Loucy (cell line): ENCODE measurements at regions not wholly inside any gene's neighbourhood (a gene's known extent, or its start where the extent isn't known, plus 50 kb on each side); places are given as distances from the start of the nearest gene placed in this dataset.

Experiments
- EZH2phosphoT487 ChIP-seq: fragments of 200-600 bp; IDR thresholded peaks from 2 replicates; pipeline ENCODE4 v1.6.1; 2018; ENCODE audit warnings: antibody characterized with exemption, mild to moderate bottlenecking, moderate library complexity, borderline replicate concordance
- TF ChIP-seq, protein P1 (sequence below): fragments of 200-600 bp; sonication (generic); conservative IDR thresholded peaks from 2 replicates; pipeline ENCODE4 v1.5.1; 2014; ENCODE audit warnings: mild to moderate bottlenecking, antibody characterized with exemption, low read length

DNA sequence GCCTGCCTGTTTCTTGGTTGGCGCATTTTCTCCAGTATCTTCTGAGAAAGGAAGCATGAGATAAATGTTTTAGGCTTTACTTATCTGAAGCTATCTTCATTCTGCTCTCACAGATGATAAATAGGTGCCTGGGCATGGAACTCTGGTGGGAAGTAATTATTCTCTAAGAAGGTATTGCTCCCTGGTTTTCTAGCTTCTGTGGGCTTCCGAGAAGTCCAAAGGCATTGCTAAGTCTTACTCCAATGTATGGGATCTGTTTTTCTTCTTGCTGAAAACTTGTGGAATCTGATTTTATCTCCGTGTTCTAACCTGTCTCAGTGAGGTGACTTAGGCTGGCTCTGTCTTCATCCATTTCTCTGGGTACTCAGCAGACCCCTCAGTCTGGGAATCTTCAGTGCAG, 224.4 kb upstream of the HS6ST1 start:
- TF ChIP-seq, protein P1, sequence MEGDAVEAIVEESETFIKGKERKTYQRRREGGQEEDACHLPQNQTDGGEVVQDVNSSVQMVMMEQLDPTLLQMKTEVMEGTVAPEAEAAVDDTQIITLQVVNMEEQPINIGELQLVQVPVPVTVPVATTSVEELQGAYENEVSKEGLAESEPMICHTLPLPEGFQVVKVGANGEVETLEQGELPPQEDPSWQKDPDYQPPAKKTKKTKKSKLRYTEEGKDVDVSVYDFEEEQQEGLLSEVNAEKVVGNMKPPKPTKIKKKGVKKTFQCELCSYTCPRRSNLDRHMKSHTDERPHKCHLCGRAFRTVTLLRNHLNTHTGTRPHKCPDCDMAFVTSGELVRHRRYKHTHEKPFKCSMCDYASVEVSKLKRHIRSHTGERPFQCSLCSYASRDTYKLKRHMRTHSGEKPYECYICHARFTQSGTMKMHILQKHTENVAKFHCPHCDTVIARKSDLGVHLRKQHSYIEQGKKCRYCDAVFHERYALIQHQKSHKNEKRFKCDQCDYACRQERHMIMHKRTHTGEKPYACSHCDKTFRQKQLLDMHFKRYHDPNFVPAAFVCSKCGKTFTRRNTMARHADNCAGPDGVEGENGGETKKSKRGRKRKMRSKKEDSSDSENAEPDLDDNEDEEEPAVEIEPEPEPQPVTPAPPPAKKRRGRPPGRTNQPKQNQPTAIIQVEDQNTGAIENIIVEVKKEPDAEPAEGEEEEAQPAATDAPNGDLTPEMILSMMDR, result no peak
- TF ChIP-seq EZH2phosphoT487, result no peak
